GM03348 (cell line): ENCODE measurements at regions not wholly inside any gene's neighbourhood (a gene's known extent, or its start where the extent isn't known, plus 50 kb on each side); places are given as distances from the start of the nearest gene placed in this dataset.
A peak's percentile ranks its signal among the peaks of the same experiment; 100 is the strongest.

Experiments
- DNase-seq: peaks from one replicate; pipeline ENCODE4 v3.0.0; 2012; ENCODE audit warnings: low spot score

DNA sequence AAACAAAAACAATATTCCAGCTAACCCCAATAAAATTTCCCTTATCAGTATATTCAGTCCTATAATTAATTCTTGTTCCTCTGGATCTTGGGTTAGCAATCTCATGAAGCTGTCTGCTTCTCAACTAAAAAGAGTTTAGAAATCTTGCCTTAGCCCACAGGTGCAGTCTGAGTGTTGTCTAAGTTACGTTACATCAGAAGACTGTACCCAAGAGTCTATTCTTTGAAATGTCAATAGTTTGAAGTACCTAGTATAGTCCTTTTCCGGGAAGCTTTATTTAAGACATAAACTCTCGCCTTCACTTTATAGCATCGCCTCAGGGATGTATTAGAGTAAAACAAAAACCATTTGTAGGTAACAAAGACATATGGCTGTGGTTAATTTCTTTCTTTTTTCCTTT is 465.1 kb downstream of the FUT8 start:
- no peak for DNase-seq

DNA sequence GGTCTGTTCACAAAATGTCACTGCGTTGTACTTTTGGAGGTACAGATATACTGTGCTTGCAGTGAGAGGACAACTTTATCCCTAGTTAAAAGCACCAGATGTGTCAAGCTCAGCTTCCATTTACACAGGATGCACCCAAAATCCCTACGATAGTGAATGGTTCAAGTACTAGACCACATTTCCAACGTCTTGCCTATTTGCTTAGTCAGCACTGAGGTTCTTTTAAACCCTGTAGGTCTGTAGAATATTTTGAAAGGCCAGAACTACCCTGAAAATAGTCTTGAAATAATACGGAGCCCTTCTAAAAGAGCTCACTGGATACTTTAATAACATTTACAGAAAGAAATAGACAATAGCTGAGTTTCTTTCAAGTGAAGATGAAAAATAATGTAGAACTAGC is 466.1 kb downstream of the FUT8 start:
- DNase-seq = no peak

DNA sequence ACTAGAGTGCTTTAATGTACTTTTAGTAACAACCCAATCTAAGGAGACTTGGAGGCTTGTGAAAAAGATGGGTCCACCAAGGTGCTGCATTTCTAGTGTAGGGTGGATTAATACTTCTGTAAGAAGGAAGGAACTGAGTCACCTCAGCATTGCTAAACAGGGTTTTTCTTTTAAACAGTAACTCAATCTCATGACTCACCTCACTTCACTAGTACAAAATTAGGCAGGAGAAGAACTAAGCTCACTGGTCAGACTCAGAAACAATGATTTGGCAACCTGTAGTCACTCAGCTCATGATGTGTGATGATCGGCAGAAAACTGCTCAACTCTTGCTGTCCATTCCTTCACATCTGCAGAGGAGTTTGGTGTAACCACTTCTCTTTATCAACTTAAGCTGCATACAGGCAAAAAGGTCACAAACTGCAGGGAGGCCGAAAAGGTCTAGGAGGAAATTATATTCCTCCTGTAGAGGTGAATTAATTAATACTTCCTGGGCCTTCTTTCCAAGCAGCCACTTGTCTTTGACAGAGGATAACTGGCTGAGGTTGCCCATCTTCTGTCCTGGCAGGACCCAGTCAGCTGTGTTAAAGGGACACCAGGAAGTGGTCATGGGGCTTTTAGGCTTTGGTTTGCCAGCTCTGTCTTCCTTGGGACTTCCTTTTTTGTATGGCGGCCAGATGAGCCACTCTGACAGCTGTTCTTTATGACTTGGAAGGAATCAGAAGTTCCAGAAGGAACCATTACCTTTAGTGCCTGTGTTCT is 466.9 kb downstream of the FUT8 start:
- peak; percentile 63 for DNase-seq

DNA sequence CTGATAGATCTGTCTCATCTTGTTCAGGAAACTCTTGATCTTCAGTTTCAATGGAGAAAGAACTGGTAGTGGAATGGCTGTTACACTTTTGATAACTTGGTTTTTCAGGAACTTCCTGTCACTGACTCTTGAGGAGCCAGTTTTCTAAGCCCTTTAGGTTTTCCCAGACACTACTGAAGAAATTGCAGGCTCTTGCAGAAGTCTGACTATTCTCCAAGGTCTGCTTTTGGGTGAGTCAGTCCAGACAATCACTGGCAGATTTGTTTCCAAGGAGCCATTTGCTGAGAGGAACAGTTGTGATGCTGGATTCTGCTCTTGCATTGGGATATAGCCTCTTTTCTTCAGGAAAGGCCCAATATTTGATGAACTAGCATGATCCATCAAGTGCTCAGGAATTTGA is 468.0 kb downstream of the FUT8 start:
- DNase-seq = peak; percentile 29

DNA sequence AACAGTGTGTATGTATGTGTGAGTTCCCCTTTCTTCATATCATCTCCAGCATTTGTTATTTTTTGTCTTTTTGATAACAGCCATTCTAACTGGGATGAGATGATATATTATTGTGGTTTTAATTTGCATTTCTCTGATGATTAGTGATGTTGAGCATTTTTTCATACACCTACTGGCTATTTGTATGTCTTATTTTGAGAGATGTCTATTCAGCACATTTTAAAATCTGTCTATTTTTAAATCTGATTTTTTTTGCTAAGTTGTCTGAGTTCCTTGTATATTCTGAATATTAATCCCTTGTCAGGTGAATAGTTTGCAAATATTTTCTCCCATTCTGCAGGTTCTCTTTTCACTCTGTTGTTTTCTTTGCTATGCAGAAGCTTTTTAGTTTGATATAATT is 469.1 kb downstream of the FUT8 start:
- no peak for DNase-seq

DNA sequence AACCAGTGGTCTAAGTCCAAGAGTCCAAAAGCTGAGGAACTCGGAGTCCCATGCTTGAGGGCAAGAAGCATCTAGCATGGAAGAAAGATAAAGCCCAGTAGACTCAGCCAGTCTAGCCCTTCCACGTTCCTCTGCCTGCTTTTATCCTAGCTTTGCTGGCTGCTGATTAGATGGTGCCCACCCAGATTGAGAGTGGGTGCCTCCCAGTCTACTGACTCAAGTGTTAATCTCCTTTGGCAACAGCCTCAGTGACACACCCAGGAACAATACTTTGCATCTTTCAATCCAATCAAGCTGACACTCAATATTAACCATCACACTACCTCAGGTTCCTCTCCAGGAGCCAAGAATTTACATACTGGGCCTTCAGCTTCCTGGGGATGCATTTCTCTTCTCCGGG is 476.1 kb downstream of the FUT8 start:
- no peak for DNase-seq

DNA sequence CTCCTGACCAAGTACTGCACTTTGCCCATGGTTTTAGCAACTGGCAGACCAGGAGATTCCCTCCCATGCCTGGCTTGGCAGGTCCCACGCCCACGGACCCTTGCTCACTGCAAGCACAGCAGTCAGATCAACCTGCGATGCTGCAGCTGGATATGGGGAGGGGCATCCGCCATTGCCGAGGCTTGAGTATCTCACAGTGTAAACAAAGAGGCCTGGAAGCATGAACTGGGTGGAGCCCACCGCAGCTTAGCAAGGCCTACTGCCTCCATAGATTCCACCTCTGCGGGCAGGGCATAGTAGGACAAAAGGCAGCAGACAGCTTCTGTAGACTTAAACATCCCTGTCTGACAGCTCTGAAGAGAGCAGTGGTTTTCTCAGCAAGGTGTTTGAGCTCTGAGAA is 479.8 kb downstream of the FUT8 start:
- no peak for DNase-seq

DNA sequence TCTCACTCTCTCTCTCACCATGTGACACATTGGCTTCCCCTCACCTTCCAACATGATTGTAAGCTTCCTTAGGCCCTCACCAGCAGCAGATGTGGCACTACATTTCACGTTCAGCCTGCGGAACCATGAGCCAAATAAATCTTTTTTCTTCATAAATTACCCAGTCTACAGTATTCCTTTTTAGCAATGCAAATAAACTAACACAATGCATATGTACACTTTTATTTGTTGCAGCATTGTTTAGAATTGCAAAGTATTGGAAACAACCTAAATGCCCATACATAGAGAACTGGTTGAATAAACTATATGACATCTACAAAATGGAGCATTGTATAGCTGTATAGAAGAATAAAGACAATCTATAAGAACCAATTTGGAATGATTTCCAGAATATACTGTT is 487.6 kb downstream of the FUT8 start:
- no peak for DNase-seq

DNA sequence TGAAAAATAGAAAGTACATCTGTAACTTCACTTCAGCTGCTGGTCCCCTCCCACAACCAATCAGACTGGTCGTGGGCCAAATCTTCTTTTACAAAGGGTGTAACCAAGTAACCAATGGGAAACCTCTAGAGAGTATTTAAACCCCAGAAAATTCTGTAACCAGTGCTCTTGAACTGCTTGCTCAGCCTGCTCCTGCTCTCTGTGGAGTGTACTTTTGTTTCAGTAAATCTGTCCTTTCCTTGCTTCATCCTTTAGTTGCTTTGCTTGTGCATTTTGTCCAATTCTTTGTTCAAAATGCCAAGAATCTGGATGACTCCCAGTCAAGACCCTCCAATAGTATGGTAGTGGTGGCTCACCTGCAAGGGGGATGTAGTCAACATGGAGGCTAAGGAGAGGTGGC is 489.1 kb downstream of the FUT8 start:
- DNase-seq = no peak

DNA sequence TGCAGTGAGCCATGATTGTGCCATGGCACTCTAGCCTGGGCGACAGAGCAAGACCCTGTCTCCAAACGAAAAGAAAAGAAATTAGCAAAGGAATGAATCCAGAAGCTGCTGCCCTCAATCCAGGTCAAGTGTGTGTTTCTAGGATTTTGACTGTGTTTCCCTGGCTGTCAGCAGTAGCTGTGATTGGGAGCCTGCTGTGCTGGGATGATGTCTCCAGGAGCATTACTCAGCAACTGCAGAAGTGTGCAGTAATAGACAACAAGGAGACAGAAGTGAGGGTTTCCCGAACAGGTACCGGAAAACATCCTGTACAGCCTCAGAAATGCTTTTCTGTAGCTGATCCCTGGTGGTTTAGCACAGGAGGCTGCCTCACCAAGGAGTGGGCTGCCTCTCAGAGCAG is 492.5 kb downstream of the FUT8 start:
- no peak for DNase-seq

DNA sequence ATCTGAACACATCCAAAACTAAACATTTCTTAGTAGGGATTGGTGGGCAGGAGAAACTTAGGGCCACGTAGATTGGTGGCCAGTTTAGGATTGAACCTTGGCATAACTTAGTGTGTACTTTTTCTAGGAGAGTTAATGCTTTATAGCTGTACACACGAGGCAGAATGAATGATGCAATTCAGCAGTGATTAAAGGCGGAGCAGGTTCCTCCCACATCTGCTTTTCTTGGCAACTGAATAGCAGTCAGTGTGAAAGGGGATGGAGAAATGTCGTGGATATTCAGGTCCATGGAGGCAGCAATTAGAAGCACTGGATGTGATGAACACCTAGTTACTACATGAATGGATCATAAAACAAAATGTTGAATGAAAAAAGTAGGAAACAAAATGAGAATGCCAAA is 493.8 kb downstream of the FUT8 start:
- DNase-seq = no peak

DNA sequence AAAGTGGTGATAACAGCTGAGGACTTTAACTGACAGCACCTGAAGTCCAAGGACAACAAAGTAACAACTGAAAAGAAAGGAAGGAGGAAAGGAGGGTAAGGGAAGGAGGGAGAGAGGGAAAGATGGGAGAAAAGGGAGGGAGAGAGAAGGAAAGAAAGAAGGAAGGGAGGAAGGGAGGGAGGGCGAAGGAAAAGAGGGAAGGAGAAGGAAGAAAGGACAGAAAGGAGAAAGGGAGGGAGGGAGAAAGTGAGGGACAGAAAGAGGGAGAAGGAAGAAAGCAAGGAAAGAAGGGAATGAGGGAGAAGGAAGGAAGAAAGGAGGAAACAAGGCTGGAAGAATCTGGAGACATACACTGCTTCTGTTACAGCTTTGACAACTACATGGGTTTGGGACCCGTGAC is 494.4 kb downstream of the FUT8 start:
- DNase-seq = no peak

DNA sequence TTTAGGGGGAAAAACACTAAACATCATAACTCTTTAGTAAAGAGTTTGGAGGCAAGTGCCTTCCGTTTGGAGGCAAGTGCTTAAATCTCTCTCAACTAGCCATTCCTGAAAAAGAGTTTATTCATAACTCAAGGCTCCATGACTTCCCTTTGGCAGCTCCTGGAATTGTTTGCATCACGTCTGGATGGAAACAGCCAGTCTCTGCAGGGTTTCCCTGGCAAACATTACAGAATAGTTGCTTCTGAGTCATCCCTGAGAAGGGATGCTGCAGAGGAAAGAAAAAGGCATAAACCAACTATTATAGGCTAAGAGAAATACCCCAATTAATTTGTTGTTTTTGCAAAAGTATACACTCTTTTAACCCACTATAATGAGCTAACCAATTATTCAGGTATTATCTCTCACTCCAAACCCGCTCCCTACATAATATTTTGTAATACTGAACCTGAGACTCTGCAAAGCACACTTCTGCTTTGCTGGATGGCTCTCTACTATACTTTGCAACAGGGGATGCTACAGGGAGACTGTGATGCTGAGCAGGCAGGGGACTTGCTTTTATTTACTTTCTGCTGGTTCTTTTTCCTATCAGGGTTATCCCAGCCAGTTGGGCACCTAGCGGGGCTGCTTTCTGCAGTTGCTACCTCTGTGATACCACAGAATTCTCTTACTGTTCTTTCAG is 497.7 kb downstream of the FUT8 start:
- DNase-seq = peak; percentile 66

DNA sequence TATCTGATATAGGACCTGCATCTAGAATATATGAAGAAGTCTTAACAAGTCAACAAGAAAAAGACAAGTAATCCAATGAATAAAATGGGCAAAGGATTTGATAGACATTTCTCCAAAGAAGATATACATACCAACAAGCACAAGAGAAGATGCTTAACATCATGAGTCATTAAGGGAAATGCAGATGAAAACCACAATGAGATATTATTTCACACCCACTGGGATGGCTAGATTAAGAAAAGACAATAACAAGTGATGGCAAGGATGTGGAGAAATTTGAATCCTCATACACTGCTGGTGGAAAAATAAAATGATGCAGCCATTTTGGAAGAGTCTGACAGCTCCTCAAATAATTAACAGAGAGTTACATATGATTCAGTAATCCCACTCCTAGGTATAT is 502.6 kb downstream of the FUT8 start:
- DNase-seq = no peak

DNA sequence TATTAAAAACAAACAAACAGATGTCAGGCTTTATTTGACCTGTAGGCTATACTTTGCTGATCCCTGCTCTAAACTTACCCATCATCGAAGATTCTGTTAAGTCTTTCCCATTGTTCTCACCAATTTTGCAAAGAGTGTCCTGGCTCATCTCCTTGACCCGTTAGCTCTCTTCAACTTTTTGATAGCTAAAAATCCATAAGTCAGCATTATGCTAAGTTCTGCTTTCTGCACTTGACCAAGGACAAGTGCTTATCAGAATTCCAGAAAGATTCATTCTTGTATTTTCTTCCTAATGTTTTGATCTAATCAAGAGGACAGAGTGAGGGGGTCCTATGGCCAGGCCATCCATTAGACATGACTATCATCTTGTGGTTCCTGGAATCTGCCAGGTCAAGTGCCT is 503.5 kb downstream of the FUT8 start:
- no peak for DNase-seq

DNA sequence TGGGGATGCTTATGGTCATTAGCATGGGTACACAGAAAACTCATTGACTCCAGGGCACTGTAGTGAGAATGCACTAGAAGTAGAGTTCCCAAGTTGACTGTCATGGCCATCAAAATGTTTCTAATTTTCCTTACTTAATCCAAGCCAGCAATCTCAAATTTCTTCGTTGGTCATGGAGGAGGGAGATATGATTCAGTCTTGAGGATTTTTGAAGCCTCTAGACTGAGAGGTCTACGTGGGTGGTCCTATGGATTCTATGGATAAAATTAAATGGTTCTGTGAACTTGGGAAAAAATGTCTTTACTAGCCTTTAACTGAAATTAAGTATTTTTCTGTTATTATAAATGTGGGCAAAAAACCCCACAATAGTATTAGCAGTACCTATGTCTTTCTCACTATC is 508.5 kb downstream of the FUT8 start:
- DNase-seq = no peak

DNA sequence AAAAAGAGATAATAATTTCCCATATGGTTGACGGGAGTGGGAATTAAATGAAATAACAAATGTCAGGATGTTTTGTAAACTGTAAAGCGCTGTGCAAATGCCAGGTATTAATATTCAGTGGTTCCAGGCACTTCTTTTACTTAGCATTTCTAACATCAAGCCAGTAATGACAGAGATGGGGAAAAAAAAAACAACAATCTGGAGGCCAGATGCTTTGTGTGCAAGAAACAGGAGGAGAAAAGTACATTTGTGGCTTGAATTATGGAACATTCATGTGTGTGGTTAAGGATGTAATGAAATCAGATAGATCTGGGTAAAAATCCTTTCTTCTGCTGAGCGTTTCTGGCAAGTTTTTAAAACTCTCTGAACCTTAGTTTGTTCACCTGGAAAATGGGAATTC is 509.6 kb downstream of the FUT8 start:
- peak; percentile 16 for DNase-seq

DNA sequence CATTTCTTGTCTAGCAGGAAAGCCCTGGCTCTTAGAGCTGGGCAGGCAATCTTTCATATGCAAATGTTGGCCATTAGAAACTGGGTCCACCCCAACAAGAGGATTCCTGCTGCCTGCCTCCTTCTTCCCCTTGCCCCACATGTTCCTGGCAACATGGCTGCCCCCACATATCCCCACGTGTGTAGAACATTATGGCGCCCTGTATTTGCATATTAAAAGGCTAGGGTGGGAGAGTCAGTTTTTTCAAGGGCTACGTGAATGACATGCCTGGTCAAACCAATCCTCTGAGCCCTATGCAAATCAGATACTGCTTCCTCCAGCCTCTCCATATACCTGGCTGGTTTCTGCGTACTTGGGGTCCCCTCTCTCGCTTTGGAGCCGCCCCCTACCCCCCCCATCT is 514.0 kb downstream of the FUT8 start:
- DNase-seq = no peak

DNA sequence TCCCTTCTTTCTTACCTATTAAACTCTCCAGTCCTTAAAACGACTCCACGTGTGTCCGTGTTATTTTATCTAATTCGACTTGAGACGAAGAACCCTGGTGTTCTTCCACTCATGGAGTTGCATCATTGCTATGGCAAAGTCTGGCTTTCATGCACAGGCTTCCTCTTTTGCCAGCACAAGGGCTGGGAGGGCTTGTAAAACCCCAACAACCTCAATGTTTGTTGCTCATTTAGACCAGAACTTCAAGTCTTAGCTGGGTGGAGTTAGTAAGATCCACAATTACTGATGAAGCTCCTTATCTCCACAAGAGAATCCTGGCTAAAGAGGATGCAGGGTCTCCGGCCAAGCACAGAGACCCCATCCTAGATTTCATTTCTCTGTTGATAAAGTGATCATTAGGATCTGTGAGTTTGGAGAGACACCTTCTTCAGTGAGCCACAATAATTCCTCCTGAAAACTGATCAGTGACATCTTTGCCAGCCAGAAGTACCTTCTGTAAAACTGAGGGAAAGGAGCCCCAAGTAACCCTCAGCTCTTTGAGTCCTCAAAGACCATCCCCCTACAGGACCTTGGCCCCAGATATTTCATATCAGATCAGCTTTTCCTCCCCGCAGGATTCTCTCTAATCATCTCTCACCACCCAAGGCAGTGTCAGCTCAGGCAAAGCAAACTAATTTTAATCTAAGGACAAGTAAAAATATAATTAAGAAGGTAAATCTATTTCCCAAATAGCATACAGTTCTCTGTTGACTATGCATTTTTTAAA is 514.6 kb downstream of the FUT8 start:
- DNase-seq = no peak

DNA sequence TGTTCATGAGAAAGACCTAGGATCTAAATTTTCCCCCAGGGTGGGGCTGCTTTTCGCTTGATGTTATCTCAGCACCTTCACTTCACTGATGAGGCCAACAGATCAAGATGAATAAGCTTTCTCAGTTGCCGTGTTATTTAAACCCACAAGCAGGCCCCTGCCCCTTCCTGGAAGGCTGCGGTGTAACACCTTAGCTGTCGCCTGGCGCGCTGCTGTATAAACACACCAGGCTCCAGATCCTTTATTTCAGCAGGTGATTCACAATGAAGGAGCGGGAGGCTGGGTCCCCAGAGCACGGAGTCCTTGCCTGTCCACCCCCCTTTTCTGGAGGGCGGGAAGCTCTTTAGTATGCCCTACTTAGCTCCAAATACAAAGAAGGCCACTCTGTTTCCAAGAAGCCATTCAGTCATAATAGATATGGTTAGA is 515.4 kb downstream of the FUT8 start:
- no peak for DNase-seq

DNA sequence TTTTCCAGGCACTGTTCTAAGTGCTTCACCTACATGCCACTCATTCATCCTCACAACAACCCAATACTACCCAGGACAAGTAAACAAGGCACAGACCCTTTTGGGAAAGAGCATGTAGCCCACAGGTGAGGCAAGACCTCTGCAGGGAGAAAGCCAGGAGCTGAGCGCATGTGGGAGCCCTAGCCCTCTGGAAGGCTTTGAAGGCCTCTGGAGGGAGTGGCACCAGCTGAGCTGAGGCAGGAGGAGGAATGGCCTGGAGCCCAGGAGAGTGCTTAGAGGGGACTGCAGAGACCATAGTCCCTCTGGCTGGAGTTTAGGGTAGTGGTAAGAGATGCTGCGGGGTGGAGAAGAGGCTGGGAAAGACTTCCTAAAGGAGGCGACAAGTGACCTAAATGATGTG is 516.5 kb downstream of the FUT8 start:
- no peak for DNase-seq

DNA sequence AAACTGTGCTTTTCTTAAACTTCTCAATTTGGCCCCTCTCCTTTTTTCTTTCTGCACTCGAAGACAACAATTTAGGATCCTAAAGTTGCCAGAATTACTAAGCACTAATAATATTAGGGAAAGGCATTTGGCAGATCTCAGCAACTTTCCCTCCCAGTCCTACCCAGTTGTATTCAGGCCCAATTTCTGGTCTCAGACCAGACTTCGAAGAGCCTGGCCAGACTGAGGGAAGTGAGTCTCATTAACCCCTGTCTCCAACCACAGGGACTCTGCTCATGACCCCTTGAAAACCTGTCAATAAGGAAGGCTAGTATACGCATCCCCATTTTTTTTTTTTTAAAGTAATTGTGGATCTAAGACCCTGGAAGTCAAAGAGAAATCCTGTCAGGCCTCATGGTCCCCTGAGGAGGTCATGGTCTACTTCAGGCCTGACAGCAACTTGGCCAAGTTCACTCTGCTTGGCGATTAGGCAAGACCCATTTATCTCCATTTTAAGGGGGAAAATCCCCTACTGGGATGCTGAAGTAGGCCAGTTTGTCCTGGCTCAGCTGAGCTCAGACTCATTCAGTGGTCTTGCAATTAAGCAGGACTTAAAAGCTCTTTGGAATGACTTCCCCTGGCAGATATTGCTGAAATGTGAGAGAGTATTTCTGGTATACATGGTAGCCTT is 521.0 kb downstream of the FUT8 start:
- no peak for DNase-seq

DNA sequence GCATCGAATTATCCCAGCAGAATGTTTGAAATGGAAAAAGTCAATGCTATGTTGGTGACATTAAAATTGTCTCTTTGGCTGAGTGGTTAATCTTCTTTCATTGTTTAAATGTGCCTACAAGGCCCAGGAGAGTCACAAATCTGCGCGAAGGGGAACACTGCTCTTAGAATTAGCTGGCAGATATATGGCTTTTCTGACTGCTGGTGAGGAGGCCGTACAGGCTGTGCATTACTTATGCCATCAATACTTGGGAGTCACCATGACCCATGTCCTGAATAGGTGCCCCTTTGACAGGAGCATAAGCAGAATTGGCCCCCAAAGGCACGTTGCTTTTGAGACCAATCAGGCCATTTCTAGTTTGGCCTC is 521.5 kb downstream of the FUT8 start:
- no peak for DNase-seq
